NCI-H1048 (cell line): ENCODE measurements at regions not wholly inside any gene's neighbourhood (a gene's known extent, or its start where the extent isn't known, plus 50 kb on each side); places are given as distances from the start of the nearest gene placed in this dataset.
"Not testable (repeated sequence)": the region's sequence is repeated elsewhere in the genome, so short reads cannot be mapped to it uniquely, and the experiment has no call there.

Experiments used
- DNase-seq: peaks from one replicate; lab custom pipeline; 2025; lab: John Stamatoyannopoulos, UW

GRCh38 chr9:81351166-81351565, 338.2 kb downstream of the TLE1 start:
- no peak for DNase-seq

DNA sequence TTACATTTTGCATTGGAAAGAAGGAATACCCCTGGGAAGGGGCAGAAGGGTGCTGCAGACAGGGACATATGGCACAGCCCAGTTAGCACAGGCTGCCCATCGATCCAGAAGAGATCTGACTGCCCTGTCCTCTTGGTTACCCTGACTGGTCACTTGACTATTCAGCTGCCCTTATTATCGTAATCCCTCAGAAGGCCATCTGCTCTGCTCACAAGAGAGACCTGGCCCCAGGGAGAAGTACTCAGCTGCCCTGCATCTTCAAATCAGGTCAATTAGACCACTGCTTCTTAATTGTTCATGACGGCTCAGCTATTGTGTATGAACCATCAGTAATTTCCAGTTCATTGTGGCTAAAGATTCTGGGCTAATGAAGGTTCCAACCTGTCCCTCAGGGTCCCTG, 345.0 kb downstream of the TLE1 start:
- no peak for DNase-seq

DNA sequence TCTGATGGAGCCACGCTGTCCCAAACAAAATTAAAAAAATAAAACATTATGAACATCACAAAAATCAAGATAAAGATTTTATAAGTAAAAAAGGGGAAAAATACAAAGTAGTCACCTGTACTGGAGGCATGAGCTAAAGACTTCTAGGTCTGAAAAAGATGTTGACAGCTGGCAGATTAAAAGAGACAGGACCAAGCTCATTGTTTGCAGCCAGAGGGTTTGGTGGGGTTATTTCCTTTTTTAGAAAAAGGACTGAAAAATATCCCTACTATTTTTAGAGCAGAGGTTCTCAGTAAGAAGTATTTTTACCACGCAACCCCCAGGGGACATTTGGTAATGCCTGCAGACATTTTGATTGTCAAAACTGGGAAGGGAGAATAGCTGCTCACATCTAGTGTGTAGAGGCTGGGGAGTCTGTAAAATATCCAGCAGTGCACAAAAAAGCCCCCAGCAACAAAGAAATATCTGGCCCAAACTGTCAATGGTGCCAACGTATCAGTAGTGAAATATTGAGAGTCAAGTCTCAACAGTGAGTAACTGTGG, 353.4 kb downstream of the TLE1 start:
- DNase-seq = no peak

GRCh38 chr9:81321551-81321950, 367.8 kb downstream of the TLE1 start:
- DNase-seq = no peak

- DNase-seq = no peak
These were observed 368.4 kb downstream of the TLE1 start for GRCh38 chr9:81320909-81321482.

DNA sequence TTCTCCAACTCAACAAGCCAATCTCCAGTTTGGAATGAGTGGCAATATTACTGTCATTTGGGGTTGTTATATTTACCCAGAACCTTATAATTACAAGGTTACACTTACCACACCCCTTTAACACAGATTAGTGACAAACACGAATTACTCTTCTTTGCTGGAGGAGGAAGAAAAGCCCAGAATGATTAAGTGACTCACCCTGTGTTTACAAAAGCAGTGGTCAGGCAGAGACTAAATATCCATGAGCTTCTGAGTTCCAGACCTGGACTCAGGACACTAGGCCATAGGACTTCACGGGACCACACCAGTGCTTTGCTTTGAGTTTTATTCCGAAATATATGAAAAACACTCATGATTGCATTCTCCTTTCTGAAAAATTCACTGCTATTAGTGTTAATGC, 370.8 kb downstream of the TLE1 start:
- no peak for DNase-seq

DNA sequence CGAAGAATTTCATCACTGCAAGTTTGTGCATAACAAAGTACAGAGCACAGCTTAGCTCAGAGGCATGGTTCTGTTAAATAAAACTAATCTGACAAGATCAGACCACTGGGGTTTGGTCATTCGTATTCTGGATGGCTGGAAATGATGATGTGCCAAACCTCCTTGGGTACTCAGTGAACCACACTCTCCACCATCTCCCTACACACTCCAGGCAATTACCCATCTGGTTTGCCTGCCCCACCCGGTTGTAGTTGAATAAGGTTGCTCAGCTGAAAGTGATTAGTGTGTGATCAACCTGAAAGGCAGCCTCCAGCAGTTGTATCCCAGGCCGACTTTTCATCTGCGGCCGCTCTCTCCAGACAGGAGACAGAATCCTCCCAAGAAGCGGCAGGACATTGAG, 371.4 kb downstream of the TLE1 start:
- no peak for DNase-seq

GRCh38 chr9:81317223-81317622, 372.1 kb downstream of the TLE1 start:
- no peak for DNase-seq

- no peak for DNase-seq
These were observed 374.9 kb downstream of the TLE1 start for GRCh38 chr9:81314490-81314889.

GRCh38 chr9:81313877-81314276, 375.5 kb downstream of the TLE1 start:
- no peak for DNase-seq

- no peak for DNase-seq
These were observed 377.0 kb downstream of the TLE1 start for GRCh38 chr9:81312346-81312745.

DNA sequence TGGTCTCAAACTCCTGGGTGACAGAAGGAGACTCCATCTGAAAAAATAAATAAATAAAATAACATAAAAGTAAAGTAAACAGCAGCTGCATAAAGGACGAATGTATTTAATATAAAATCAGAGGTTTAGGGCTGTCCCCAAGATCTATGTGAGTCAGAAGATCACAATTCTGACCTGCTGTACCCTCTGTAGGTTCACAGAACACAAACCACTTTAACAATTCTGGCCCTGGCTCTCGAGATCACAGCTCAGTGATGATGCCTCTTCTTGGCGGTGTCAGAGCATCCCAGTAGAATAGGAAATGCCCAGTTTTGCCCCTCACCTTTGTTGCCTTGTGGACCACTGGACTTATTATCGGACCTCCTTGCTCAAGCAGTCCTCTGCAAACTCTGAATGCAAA, 380.9 kb downstream of the TLE1 start:
- no peak for DNase-seq

- DNase-seq = not testable (repeated sequence)
These were observed 381.6 kb downstream of the TLE1 start for GRCh38 chr9:81307791-81308190.

GRCh38 chr9:81305561-81306182, 383.7 kb downstream of the TLE1 start:
- no peak for DNase-seq

- no peak for DNase-seq
These were observed 385.7 kb downstream of the TLE1 start for GRCh38 chr9:81303658-81304057.

DNA sequence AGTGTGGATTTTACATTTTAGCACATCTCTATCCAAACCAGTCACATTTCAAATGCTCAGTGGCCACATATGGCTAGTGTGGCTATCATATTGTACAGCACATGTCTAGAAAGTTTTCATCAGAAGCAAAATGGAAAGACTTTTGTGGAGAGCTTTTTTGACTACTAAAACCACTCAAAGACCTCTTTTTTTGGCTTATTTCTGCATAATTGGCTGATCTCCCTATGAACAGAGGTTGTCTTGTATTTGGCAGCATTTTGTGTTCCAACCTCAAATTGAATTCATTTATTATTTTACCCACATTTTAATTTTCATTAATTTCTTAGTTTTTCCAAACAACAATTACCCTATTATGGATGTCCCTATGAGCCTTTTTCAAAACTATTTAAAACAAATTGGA, 395.7 kb downstream of the TLE1 start:
- no peak for DNase-seq

- DNase-seq = no peak
These were observed 397.1 kb downstream of the TLE1 start for GRCh38 chr9:81292056-81292805.

DNA sequence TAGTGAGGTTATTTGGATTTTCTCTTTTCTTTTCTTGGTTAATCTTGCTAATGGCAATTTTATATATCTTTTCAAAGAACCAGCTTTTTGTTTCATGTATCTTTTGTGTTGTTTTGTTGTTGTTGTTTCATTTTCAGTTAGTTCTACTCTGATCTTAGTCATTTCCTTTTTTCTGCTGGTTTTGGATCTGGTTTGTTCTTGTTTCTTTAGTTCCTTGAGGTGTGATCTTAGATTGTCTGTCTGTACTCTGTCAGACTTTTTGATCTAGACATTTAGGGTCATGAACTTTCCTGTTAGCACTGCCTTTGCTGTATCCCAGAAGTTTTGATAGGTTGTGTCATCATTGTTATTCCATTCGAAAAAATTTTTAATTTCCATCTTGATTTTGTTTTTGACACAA, 399.7 kb downstream of the TLE1 start:
- DNase-seq = no peak

DNA sequence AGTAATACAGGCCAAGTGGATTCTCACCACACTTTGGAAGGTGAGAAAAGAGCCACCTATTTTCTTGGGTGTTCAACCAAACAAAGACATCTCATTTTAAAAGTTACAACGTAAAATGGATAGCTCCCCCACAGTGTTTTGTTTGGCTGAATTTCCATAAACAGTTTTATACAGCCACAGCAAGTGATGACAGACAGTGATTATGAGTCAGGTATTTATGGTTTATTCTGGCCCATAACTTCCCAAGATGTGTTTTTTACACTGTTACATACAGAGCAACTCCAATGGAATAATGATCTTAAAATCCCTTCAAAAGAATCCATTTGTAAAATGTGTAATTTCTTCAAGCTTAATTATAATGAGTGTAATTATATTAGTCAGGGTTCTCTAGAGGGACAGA, 421.3 kb downstream of the TLE1 start:
- no peak for DNase-seq

GRCh38 chr9:81266674-81267073, 422.7 kb downstream of the TLE1 start:
- DNase-seq = no peak

DNA sequence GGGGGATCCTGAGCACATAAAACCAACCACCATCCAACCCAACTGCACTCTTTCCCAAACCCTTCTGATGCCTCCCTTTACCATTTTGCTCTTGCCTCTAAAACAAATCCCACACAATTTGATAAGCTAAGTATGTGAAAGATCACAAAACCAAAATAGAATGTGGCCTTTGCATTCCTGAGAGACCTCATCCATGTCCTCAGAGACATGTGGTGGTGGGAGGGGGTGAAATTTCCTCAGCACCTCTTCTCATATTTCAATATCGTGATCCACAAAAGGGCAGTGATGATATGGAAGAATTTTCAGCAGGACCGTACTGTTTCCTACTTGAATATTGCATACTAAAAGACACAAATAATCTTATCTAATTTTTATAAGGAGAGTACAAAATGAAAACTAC, 423.3 kb downstream of the TLE1 start:
- DNase-seq = no peak

GRCh38 chr9:81264516-81264915, 424.8 kb downstream of the TLE1 start:
- no peak for DNase-seq

GRCh38 chr9:81259896-81260295, 429.5 kb downstream of the TLE1 start:
- no peak for DNase-seq
